Fibroblast of mammary gland (primary cell): ENCODE measurements at regions not wholly inside any gene's neighbourhood (a gene's known extent, or its start where the extent isn't known, plus 50 kb on each side); places are given as distances from the start of the nearest gene placed in this dataset.

Experiments
- DNase-seq: peaks from one replicate; pipeline ENCODE4 v3.0.0-alpha.2; 2010; ENCODE audit warnings: low read depth
- H3K4me3 ChIP-seq: 2 replicates; pipeline ENCODE4 v1.5.1; 2011; ENCODE audit warnings: low read depth, mild to moderate bottlenecking, low read length, moderate library complexity; ENCODE audit not compliant: control insufficient read depth
- CTCF ChIP-seq: conservative IDR thresholded peaks from 2 replicates; pipeline ENCODE4 v1.5.1; 2011; ENCODE audit warnings: low read depth, low read length, inconsistent platforms; ENCODE audit not compliant: control insufficient read depth, insufficient read depth

- TF ChIP-seq CTCF: no peak
- H3K4me3 ChIP-seq: no peak overlapping the region
- DNase-seq: no peak
These were observed 972.0 kb upstream of the LRRTM1 start for GRCh38 chr2:81276595-81276994.

GRCh38 chr2:81266106-81266505, 961.6 kb upstream of the LRRTM1 start:
- DNase-seq: no peak
- no peak overlapping the region for H3K4me3 ChIP-seq
- no peak for TF ChIP-seq CTCF

GRCh38 chr2:81263989-81264388, 959.4 kb upstream of the LRRTM1 start:
- H3K4me3 ChIP-seq: no peak overlapping the region
- no peak for DNase-seq
- no peak for TF ChIP-seq CTCF

- no peak for DNase-seq
- TF ChIP-seq CTCF: no peak
These were observed 955.8 kb upstream of the LRRTM1 start for GRCh38 chr2:81260320-81260719.

GRCh38 chr2:81250270-81250669, 945.7 kb upstream of the LRRTM1 start:
- H3K4me3 ChIP-seq: no peak overlapping the region
- DNase-seq: no peak
- TF ChIP-seq CTCF: no peak

More at GRCh38 chr2:81260320-81260719, 955.8 kb upstream of the LRRTM1 start:
- H3K4me3 ChIP-seq: no peak overlapping the region

- H3K4me3 ChIP-seq: no peak overlapping the region
- DNase-seq: no peak
- no peak for TF ChIP-seq CTCF
These were observed 944.6 kb upstream of the LRRTM1 start for GRCh38 chr2:81249152-81249551.

- no peak overlapping the region for H3K4me3 ChIP-seq
- no peak for TF ChIP-seq CTCF
- DNase-seq: no peak
These were observed 943.1 kb upstream of the LRRTM1 start for GRCh38 chr2:81247648-81248047.
